ENCODE measurements at regions not wholly inside any gene's neighbourhood (a gene's known extent, or its start where the extent isn't known, plus 50 kb on each side); places are given as distances from the start of the nearest gene placed in this dataset.

- no peak for TF ChIP-seq CTCF (IDR thresholded peaks at IDR 0.05; ENCODE audit: partially characterized antibody, unreplicated experiment)
- Mint-ChIP-seq H3K9me3 (ENCODE audit: unreplicated experiment) (peaks cover 1% of the 10 kb centered on the region), H3K4me3 (ENCODE audit: unreplicated experiment) (no peak overlapping the region), H3K4me1 (ENCODE audit: low read depth, unreplicated experiment) (peaks cover 18% of the 10 kb centered on the region), H3K27ac (ENCODE audit: unreplicated experiment) (no peak overlapping the region), H3K36me3 (ENCODE audit: unreplicated experiment) (peaks cover 2% of the 10 kb centered on the region), H3K27me3 (ENCODE audit: unreplicated experiment) (no peaks in the 10 kb centered on the region)
- DNase-seq: no peak
Measured at GRCh38 chr2:223433461-223433860, 168.7 kb downstream of the SCG2 start.

GRCh38 chr2:223437788-223438187 lies 164.4 kb downstream of the SCG2 start:
- Mint-ChIP-seq H3K27ac (ENCODE audit: unreplicated experiment) (no peak overlapping the region), H3K9me3 (ENCODE audit: unreplicated experiment) (no peaks in the 10 kb centered on the region)
- no peak for DNase-seq

GRCh38 chr2:223439184-223439583 lies 163.0 kb downstream of the SCG2 start:
- no peaks in the 10 kb centered on the region for H3K9me3 Mint-ChIP-seq (ENCODE audit: unreplicated experiment)
- no peak overlapping the region for H3K27ac Mint-ChIP-seq (ENCODE audit: unreplicated experiment)

More at GRCh38 chr2:223437788-223438187, 164.4 kb downstream of the SCG2 start:
- H3K4me3 Mint-ChIP-seq (ENCODE audit: unreplicated experiment): no peak overlapping the region
- no peaks in the 10 kb centered on the region for H3K27me3 Mint-ChIP-seq (ENCODE audit: unreplicated experiment)
- TF ChIP-seq CTCF (IDR thresholded peaks at IDR 0.05; ENCODE audit: partially characterized antibody, unreplicated experiment): no peak
- no peaks in the 10 kb centered on the region for H3K36me3 Mint-ChIP-seq (ENCODE audit: unreplicated experiment)
- peaks cover 6% of the 10 kb centered on the region for H3K4me1 Mint-ChIP-seq (ENCODE audit: low read depth, unreplicated experiment)

GRCh38 chr2:223439786-223440185 lies 162.4 kb downstream of the SCG2 start:
- H3K9me3 Mint-ChIP-seq (ENCODE audit: unreplicated experiment): no peaks in the 10 kb centered on the region

More at GRCh38 chr2:223439184-223439583, 163.0 kb downstream of the SCG2 start:
- no peak for DNase-seq
- H3K4me1 Mint-ChIP-seq (ENCODE audit: low read depth, unreplicated experiment): peaks cover 9% of the 10 kb centered on the region
- H3K27me3 Mint-ChIP-seq (ENCODE audit: unreplicated experiment): peaks cover under 1% of the 10 kb centered on the region
- H3K4me3 Mint-ChIP-seq (ENCODE audit: unreplicated experiment): no peak overlapping the region
- no peak for TF ChIP-seq CTCF (IDR thresholded peaks at IDR 0.05; ENCODE audit: partially characterized antibody, unreplicated experiment)
- no peaks in the 10 kb centered on the region for H3K36me3 Mint-ChIP-seq (ENCODE audit: unreplicated experiment)

GRCh38 chr2:223442847-223443246 lies 159.3 kb downstream of the SCG2 start:
- DNase-seq: no peak
- Mint-ChIP-seq H3K27me3 (ENCODE audit: unreplicated experiment) (peaks cover 1% of the 10 kb centered on the region), H3K4me1 (ENCODE audit: low read depth, unreplicated experiment) (peaks cover 3% of the 10 kb centered on the region), H3K27ac (ENCODE audit: unreplicated experiment) (no peak overlapping the region), H3K9me3 (ENCODE audit: unreplicated experiment) (no peaks in the 10 kb centered on the region), H3K4me3 (ENCODE audit: unreplicated experiment) (no peak overlapping the region), H3K36me3 (ENCODE audit: unreplicated experiment) (peaks cover 4% of the 10 kb centered on the region)
- TF ChIP-seq CTCF (IDR thresholded peaks at IDR 0.05; ENCODE audit: partially characterized antibody, unreplicated experiment): no peak

More at GRCh38 chr2:223439786-223440185, 162.4 kb downstream of the SCG2 start:
- DNase-seq: no peak
- Mint-ChIP-seq H3K27ac (ENCODE audit: unreplicated experiment) (no peak overlapping the region), H3K36me3 (ENCODE audit: unreplicated experiment) (no peaks in the 10 kb centered on the region), H3K4me3 (ENCODE audit: unreplicated experiment) (no peak overlapping the region), H3K27me3 (ENCODE audit: unreplicated experiment) (peaks cover 1% of the 10 kb centered on the region), H3K4me1 (ENCODE audit: low read depth, unreplicated experiment) (peaks cover 9% of the 10 kb centered on the region)
- TF ChIP-seq CTCF (IDR thresholded peaks at IDR 0.05; ENCODE audit: partially characterized antibody, unreplicated experiment): no peak
